CD4-positive, alpha-beta T cell treated with Interleukin-12 subunit alpha and Interleukin-12 subunit beta, for 1 hour (primary cell): ENCODE measurements at regions not wholly inside any gene's neighbourhood (a gene's known extent, or its start where the extent isn't known, plus 50 kb on each side); places are given as distances from the start of the nearest gene placed in this dataset.

Source experiments
- DNase-seq: peaks from one replicate; pipeline ENCODE4 v3.0.0-alpha.2; 2020

GRCh38 chrX:39452401-39452800 lies 645.4 kb downstream of the BCOR start:
- DNase-seq: no peak

- no peak for DNase-seq
Measured at GRCh38 chrX:39453889-39454621, 643.7 kb downstream of the BCOR start.

GRCh38 chrX:39456894-39457604 lies 640.7 kb downstream of the BCOR start:
- no peak for DNase-seq

GRCh38 chrX:39458779-39459178 lies 639.0 kb downstream of the BCOR start:
- no peak for DNase-seq

GRCh38 chrX:39459204-39459603 lies 638.6 kb downstream of the BCOR start:
- no peak for DNase-seq

- DNase-seq: no peak
Measured at GRCh38 chrX:39459952-39460351, 637.8 kb downstream of the BCOR start.

GRCh38 chrX:39460499-39460898 lies 637.3 kb downstream of the BCOR start:
- no peak for DNase-seq

- DNase-seq: no peak
Measured at GRCh38 chrX:39462835-39463234, 634.9 kb downstream of the BCOR start.

GRCh38 chrX:39464253-39464652 lies 633.5 kb downstream of the BCOR start:
- no peak for DNase-seq

- DNase-seq: no peak
Measured at GRCh38 chrX:39465467-39465866, 632.3 kb downstream of the BCOR start.

GRCh38 chrX:39465906-39466305 lies 631.9 kb downstream of the BCOR start:
- DNase-seq: no peak

GRCh38 chrX:39469126-39469525 lies 628.6 kb downstream of the BCOR start:
- no peak for DNase-seq

- no peak for DNase-seq
Measured at GRCh38 chrX:39470588-39471407, 627.0 kb downstream of the BCOR start.

GRCh38 chrX:39472161-39472560 lies 625.6 kb downstream of the BCOR start:
- DNase-seq: no peak

GRCh38 chrX:39473812-39474211 lies 623.9 kb downstream of the BCOR start:
- no peak for DNase-seq

GRCh38 chrX:39475372-39475771 lies 622.4 kb downstream of the BCOR start:
- no peak for DNase-seq

- no peak for DNase-seq
Measured at GRCh38 chrX:39476604-39477021, 621.1 kb downstream of the BCOR start.

GRCh38 chrX:39477031-39477761 lies 620.6 kb downstream of the BCOR start:
- no peak for DNase-seq

GRCh38 chrX:39477762-39478120 lies 620.0 kb downstream of the BCOR start:
- peak; percentile 38 for DNase-seq

GRCh38 chrX:39479856-39480255 lies 617.9 kb downstream of the BCOR start:
- no peak for DNase-seq

GRCh38 chrX:39480963-39481362 lies 616.8 kb downstream of the BCOR start:
- DNase-seq: no peak

GRCh38 chrX:39481621-39482020 lies 616.1 kb downstream of the BCOR start:
- no peak for DNase-seq
